A549 (cell line): ENCODE measurements at regions not wholly inside any gene's neighbourhood (a gene's known extent, or its start where the extent isn't known, plus 50 kb on each side); places are given as distances from the start of the nearest gene placed in this dataset.

Source experiments
- ATAC-seq, 2 experiments: fragments of 200-7000 bp in 1 of 2; fragments of >200 bp in 1 of 2; cut with Nextera tagmentation in 1 of 2; cut with Tn5 transposase in 1 of 2; 3 replicates each; pipeline versions ENCODE4 v1.8.0 to v1.9.1; 2018 to 2020; ENCODE audit warnings: mild to moderate bottlenecking in 1 of 2, moderate library complexity in 1 of 2
- CTCF ChIA-PET: fragments of 300-600 bp; sonication (Branson Sonifier 250); formaldehyde crosslinking; extraction: SDS; loops from one replicate; lab custom pipeline; 2021; ENCODE audit warnings: antibody characterized with exemption, inconsistent platforms; lab: Yijun Ruan, JAX
- POLR2A ChIA-PET: fragments of 350-600 bp; formaldehyde crosslinking; extraction: SDS; loops from one replicate; lab custom pipeline; 2021; ENCODE audit warnings: antibody characterized with exemption, inconsistent platforms; lab: Yijun Ruan, JAX
- DNase-seq, 2 experiments: peaks; one replicate each; pipeline versions ENCODE4 v3.0.0 to v3.0.0-alpha.2; 2011 to 2016; ENCODE audit warnings: low read depth in 1 of 2, low spot score in 1 of 2
- FAIRE-seq: peaks from 2 replicates; lab custom pipeline; 2011; peaks lifted over from hg19 to GRCh38; lab: Jason Lieb, UNC
- H3K27ac ChIP-seq, 2 experiments: fragments of >200 bp; sonication (Bioruptor Twin); formaldehyde crosslinking; 3 replicates each; pipeline ENCODE4 v1.5.1; 2016 to 2017
- H3K4me1 ChIP-seq: fragments of >200 bp; sonication (Bioruptor Twin); formaldehyde crosslinking; 3 replicates; pipeline ENCODE4 v1.6.1; 2016
- H3K4me2 ChIP-seq: fragments of >200 bp; sonication (Bioruptor Twin); formaldehyde crosslinking; 3 replicates; pipeline ENCODE4 v1.6.1; 2016
- H3K4me3 ChIP-seq: fragments of >200 bp; sonication (Bioruptor Twin); formaldehyde crosslinking; 3 replicates; pipeline ENCODE4 v1.5.1; 2016
- H3K9me3 ChIP-seq: fragments of >200 bp; sonication (Bioruptor Twin); formaldehyde crosslinking; 3 replicates; pipeline ENCODE4 v1.6.1; 2016
- ESRRA ChIP-seq: fragments of 150-350 bp; IDR thresholded peaks from 2 replicates; pipeline ENCODE4 v1.6.1; 2014; ENCODE audit warnings: mild to moderate bottlenecking, low read length, borderline replicate concordance
- HOXA7 ChIP-seq: fragments of 250-450 bp; sonication (Bioruptor Pico); IDR thresholded peaks from 2 replicates; pipeline ENCODE4 v1.5.0; 2020; ENCODE audit warnings: mild to moderate bottlenecking, moderate library complexity
- PHF8 ChIP-seq: fragments of 200-600 bp; sonication (generic); IDR thresholded peaks from 2 replicates; pipeline ENCODE4 v1.6.1; 2016; ENCODE audit warnings: low read depth, mild to moderate bottlenecking, antibody characterized with exemption, moderate library complexity, borderline replicate concordance
- RFX5 ChIP-seq: fragments of 450-650 bp; IDR thresholded peaks from 2 replicates; pipeline ENCODE4 v1.7.1; 2014; ENCODE audit warnings: antibody characterized with exemption, mild to moderate bottlenecking, moderate library complexity
- WGBS: methylation state at CpG from one replicate; pipeline ENCODE4 v1.1.6; 2017; ENCODE audit errors: missing lambda C conversion rate; 5-methylcytosine and 5-hydroxymethylcytosine counted together
- TF ChIP-seq, protein P1 (sequence below): IDR thresholded peaks from 2 replicates; pipeline ENCODE4 v1.6.1; 2012
- TF ChIP-seq, protein P2 (sequence below): fragments of >200 bp; sonication (Bioruptor Twin); formaldehyde crosslinking; IDR thresholded peaks from 3 replicates; pipeline ENCODE4 v1.6.1; 2016

DNA sequence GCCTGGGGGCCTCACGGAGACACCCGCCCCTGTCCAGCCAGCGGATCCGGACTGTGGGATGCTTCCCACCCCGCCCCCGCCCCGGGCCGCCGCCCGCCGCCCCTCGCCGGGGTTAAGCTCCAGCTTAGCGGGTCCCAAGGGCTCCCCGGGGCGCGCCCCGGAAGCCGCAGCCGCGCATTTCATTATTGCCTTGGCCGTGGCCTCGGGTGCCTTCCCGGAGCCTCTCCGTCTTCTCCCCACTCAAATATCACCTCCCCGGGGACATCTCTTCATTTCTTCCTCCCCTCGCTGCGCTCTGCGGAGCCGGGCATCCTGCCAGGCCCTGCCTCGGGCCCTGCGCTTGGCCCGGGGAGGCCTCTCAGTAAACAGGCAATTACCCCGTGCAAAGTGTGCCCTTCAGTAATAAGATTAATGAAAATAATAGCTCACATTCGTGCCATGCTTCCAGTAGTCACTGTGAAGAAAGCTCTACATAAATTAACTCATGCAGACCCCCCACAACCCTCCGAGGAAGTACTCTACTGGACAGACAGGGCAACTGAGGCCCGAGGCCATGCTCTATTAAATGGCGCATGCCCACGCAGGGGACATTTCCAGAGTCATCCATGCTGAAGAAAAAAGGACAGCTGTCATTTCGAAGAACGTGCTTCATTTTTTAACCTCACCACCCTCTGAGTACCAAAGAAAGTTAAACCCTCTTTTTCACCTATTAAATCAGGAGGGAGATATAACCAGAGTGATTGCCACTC, 49.9 kb upstream of the LAPTM5 start:
- no peak for ATAC-seq
- H3K4me1 ChIP-seq, result peaks cover 16% of the 10 kb centered on the region
- no peak overlapping the region for H3K4me3 ChIP-seq
- no peak for FAIRE-seq
- no peak for DNase-seq
- WGBS, result 77% methylated on average over 26 of the region's 41 CpGs
- no peak overlapping the region for H3K27ac ChIP-seq
- H3K9me3 ChIP-seq, result no peaks in the 10 kb centered on the region
- H3K4me2 ChIP-seq, result no peak overlapping the region
- TF ChIP-seq RFX5 (no peak), ESRRA (no peak), PHF8 (no peak), HOXA7 (CRISPR knock-in tag) (no peak)
- TF ChIP-seq, protein P1, sequence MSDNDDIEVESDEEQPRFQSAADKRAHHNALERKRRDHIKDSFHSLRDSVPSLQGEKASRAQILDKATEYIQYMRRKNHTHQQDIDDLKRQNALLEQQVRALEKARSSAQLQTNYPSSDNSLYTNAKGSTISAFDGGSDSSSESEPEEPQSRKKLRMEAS, result no peak
- TF ChIP-seq, protein P2, sequence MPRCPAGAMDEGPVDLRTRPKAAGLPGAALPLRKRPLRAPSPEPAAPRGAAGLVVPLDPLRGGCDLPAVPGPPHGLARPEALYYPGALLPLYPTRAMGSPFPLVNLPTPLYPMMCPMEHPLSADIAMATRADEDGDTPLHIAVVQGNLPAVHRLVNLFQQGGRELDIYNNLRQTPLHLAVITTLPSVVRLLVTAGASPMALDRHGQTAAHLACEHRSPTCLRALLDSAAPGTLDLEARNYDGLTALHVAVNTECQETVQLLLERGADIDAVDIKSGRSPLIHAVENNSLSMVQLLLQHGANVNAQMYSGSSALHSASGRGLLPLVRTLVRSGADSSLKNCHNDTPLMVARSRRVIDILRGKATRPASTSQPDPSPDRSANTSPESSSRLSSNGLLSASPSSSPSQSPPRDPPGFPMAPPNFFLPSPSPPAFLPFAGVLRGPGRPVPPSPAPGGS, result no peak
- CTCF ChIA-PET, result interaction anchor here (1.0 to 36.8 kb wide), 7 partner anchors 12 to 121 kb away, joined by 3 to 743 read pairs (median 4); partner anchors contain the start of gene SDC3
- POLR2A ChIA-PET, result no interaction called here
